DMS53 treated with DMSO at 0.1 percent for 48 hours (cell line): ENCODE measurements at regions not wholly inside any gene's neighbourhood (a gene's known extent, or its start where the extent isn't known, plus 50 kb on each side); places are given as distances from the start of the nearest gene placed in this dataset.
"Not testable (repeated sequence)": the region's sequence is repeated elsewhere in the genome, so short reads cannot be mapped to it uniquely, and the experiment has no call there.

Experiments used
- DNase-seq: peaks from one replicate; lab custom pipeline; 2025; ENCODE audit not compliant: unreplicated experiment; lab: John Stamatoyannopoulos, UW

DNA sequence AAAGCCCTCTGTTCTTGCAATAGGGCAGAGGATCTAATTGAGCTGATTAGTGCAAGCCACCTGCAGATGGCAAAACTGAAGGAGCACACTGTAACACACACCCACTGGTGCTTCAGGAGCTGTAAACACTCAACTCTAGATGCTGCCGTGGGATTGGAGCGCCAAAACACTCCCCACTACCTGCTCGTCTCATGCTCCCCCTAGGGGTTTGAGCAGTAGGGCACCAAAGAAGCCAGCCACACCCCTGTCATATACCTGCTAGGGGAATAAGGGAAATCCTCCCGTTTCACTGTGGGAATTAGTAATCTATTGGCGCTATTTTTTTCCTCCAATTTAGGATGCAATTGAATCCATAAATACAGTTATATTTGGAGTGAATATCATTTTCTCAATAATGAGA, 360.2 kb downstream of the GLUD2 start:
- no peak for DNase-seq

DNA sequence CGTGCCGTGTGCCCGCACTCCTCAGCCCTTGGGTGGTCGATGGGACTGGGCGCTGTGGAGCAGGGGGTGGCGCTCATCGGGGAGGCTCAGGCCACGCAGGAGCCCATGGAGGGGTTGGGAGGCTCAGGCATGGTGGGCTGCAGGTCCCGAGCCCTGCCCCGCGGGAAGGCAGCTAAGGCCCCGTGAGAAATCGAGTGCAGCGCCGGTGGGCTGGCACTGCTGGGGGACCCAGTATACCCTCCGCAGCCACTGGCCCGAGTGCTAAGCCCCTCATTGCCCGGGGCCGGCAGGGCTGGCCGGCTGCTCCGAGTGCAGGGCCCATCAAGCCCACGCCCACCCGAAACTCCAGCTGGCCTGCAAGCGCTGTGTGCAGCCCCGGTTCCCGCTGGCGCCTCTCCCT, 384.1 kb downstream of the GLUD2 start:
- not testable (repeated sequence) for DNase-seq

DNA sequence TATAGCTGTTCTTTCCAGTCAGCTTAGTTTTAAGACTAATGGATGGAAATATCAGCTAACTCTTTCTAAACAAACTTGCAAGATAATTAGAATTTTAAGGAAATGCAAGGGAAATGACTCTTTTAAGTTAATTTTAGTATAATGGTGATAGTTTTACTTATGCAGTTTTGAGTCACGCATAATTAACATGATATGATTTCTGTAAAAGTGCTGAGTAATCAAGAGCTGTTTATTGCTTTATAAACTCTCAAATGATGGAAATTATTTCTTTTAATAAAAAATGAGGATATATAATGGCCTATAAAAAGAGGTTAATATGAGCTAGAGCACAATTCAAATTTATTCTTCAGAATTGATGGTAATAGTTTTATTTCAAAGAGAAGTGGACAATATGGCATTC, 385.9 kb downstream of the GLUD2 start:
- DNase-seq, result no peak

DNA sequence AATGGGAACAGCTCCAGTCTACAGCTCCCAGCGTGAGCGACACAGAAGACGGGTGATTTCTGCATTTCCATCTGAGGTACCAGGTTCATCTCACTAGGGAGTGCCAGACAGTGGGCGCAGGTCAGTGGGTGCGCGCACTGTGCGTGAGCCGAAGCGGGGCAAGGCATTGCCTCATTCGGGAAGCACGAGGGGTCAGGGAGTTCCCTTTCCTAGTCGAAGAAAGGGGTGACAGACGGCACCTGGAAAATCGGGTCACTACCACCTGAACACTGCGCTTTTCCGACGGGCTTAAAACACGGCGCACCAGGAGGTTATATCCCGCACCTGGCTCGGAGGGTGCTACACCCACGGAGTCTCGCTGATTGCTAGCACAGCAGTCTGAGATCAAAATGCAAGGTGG, 390.3 kb downstream of the GLUD2 start:
- not testable (repeated sequence) for DNase-seq

DNA sequence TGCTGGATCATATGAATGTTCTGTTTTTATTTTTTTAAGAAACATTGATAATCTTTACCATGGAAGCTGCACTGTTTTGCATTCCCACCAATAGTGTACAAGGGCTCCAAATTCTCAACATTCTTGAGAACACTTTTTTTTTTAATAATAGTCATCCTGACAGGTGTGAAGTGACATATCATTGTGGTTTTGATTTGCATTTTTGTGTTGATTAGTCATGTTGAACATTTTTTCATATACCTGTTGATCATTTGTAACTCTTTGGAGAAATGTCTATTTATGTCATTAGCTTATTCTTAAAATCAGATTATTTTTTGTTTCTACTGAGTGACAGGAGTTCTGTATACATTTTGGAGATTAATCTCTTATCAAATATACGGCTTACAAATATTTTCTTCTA, 408.5 kb downstream of the GLUD2 start:
- no peak for DNase-seq

DNA sequence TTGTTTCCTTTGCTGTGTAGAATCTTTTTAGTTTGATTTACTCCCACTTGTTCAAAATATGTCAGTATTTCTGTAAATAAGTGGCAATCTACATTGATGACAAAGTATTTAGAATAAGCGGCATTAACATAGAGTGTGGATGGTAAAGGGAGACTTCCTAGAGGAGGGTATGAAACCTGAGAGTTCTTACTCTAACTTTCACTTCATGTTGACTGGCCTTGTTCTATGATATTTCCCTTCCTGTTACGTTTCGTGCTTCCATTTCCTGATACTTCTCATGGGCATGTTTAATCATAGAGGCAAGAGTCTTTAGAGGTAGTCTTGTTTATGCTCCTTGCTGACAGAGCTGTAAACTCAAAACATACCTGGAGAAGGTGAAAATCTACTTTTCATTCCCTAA, 408.9 kb downstream of the GLUD2 start:
- no peak for DNase-seq

DNA sequence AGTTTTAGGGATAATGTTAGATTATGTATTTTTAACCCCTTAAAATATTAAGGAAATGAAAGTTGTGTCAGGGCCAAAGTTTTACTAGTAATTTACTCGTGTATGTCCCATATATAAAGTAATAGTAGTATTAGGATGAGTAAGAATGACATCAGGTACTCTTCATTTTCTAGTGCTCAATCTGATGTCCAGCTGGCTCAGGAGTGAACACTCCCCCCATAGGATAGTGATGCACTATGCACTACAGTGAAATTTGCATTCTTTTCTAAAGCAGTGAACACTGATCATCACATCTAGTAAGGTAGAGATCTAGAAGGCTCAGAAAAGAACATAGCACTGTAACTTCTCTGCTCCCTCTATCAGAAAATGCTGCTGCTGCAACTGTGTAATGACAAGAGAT, 409.7 kb downstream of the GLUD2 start:
- DNase-seq, result no peak

DNA sequence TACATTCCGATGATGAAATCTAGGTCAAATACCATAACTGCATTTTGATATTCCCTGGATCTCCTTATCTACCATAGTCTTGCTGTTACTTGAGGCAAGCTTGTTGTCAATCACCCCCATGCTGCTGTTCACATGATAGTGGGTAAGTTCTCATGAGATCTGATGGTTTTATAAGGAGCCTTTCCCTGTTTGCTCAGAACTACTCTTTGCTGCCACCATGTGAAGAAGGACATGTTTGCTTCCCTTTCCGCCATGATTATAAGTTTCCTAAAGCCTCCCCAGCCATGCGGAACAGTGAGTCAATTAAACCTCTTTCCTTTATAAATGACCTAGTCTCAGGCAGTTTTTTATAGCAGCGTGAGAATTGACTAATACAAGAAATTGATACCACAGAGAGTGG, 432.0 kb downstream of the GLUD2 start:
- DNase-seq, result peak; percentile 8

DNA sequence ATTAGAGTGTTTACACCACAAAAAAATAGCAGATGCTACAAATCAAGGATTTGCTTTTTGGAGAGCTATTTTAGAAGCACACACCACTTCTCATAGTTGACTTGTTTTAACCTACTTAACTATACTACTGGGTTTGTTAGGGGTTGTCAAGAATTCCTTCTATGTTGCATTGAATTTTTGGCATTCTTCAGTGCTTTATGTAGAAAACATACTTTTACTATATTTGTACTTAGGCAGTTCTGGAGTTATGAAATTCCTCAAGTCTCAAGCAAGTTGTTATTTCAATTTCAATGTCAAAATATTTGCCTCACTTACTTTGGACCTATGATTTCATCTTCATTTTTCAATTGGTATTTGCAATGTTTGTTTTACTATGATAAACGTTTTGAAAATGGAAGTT, 449.6 kb downstream of the GLUD2 start:
- DNase-seq, result no peak

DNA sequence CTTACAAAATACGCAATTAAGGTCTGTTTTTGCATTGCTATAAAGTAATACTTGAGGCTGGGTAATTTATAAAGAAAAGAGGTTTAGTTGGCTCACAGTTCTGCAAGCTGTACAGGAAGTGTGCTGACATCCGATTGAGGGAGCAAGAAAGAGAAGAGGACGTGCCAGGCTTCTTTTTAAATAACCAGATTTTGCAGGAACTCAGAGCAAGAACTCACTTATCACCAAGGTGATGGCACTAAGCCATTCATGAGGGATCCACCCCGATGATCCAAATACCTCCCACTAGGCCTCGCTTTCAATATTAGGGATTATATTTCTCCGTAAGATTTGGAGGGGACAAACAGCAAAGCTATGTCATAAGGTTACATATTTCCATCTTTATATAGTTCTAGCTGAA, 456.7 kb downstream of the GLUD2 start:
- no peak for DNase-seq

DNA sequence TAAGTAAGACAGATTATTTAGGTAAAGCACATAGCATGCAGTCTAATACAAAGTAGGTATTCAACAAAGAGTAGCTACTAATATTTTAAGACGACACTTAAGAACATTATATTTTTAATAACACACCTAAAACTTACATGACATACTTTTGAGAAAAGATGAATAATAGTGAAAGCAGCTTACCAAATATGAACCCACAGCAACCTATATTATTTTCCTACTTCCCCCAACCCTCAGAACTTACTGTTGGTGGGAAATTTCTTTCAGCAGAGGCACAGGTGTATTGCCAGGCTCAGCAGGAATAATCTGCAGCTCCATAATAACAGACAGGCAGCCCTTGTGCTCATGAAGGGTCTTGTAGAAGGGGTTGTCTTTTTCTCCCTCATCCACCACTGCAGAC, 498.9 kb downstream of the GLUD2 start:
- no peak for DNase-seq

DNA sequence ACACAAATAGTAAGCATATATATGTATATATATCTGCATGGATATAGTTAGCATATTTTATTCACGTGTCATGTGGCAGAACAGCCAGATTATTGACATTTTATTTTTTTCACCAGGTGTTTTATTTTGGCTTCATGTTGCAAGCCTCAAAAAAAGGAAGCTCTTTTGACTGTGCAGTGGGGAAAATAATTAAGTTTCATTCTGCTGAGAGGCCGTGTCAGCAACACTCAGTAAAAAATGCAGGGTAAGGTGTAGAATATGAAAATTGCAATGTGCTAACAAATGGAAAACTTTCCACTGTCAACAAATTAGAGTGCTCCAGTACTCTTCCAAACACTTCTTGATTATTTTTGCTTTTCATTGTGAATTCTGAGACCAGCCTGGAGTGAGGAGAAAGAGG, 511.5 kb downstream of the GLUD2 start:
- DNase-seq, result no peak

DNA sequence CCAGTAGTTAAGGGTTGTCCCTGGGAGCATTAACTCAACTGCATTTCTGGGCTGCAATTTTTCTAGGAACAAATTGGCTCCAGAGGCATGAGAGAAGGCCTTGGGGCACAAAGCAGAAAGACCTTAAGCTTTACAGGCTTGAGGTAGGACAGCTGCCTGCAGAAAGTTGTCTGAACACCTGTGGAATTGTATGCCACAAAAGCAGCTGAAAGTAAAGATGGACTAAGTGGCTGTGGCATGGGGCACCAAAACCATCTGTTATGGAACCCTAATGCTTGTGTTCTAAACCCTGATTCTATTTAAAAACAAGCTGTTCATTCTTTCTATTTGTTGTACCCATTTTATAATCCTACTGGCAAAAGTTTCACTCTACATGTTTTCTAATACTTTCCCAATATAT, 515.2 kb downstream of the GLUD2 start:
- DNase-seq, result no peak

DNA sequence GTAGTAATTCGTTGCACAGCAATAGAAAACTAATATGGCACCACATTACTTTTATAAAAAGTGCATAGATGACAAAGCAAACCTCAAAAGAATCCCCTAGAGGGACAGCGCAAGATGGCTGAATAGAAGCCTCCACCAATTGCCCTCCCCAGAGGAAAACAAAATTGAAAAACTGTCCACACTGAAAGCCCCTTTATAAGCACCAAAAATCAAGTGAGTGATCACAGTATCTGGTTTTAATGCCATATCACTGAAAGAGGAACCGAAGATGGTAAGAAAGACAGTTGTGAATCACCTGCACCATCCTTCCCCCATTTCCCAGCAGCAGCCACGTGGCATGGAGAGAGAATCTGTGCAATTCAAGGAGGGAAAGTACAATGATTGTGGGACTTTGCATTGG, 522.2 kb downstream of the GLUD2 start:
- DNase-seq, result no peak

DNA sequence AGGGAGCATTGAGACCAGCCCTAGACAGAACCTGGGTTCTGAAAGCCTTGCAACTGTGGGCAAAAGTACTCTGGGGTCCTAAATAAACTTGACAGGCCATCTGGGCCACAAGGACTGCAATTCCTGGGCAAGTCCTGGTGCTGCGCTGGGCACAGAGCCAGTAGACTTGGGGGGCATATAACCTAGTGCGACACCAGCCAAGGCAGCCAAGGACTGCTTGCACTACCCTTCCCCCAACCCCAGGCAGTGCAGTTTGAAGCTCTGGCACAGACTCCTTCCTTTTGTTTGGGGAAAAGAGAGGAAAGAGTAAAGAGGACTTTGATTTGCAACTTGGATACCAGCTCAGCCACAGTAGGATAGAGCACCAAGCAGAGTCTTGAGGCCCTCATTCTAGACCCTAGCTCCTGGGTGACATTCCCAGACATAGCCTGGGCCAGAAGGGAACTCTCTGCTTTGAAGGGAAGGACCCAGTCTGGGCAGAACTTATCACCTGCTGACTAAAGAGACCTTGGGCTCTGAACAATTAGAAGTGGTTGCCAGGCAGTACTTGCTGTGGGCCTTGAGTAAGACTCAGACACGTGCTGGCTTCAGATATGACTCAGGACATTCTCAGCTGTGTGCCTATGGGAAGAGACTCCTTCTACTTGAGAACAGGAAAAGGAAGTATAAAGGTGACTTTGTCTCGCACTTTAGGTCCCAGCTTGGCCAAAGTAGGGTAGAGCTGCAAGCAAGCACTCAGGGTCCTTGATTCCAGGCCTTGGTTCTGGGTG, 522.8 kb downstream of the GLUD2 start:
- no peak for DNase-seq

DNA sequence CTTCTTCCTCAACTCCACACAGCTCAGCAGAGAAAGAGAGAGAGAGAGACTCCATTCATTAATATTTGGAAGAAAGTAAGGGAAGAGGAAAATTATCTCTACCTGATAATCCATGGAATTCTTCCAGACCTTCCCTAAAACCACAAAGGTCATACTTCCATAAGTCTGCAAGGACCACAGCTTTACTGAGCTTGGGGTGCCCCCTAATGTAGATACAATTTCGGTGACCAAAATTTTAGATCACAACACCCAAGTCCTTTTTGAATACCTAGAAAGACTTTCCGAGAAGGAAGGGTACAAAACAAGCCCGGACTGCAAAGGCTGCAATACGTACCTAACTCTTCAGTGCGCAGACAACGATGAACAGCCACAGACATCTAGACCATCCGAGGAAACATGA, 523.9 kb downstream of the GLUD2 start:
- DNase-seq, result no peak

DNA sequence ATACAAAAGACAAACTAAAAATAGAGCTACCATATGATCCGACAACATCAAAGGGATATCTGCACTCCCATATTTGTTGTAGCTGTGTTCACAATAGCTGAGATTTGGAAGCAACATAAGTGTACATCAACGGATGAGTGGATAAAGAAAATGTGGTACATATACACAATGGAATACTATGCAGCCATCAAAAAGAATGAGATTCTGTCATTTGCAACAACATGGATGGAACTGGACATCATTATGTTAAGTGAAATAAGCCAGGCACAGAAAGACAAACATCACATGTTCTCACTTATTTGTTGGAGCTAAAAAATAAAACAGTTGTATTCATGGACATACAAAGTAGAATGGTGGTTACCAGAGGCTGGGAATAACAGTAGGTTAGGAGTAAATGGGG, 527.0 kb downstream of the GLUD2 start:
- DNase-seq, result not testable (repeated sequence)

DNA sequence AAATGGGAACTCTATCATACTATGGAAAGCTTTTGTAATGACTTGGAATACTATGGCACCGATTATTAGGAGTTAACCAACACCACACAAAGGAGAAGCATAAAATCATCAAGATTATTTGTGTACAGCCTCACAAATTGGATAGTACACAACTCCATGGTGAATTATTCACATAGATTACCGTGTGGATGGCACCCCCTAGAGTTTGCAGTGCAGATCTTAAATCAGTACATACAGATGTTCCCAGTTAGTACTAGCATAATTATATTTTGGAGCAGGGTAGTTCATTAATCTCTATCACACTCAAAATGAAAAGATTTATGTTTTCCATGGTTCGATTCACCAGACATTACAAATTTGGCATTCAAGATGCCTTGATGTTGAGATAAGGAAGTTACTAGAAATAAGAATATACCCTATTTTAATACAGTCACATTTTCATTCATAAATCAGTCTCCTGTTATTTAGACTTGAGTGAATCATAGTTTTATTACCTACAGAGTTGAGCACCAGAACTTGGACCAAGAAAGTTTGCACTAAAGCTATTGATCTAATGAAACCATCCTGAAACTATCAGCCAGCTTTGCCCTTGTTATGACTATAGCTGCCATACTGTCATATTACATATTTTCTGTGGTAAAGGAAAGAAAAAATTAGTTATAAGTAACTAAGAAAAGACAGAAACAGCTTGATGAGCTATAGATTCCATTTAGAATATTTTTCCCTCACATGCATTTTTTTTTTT, 531.8 kb downstream of the GLUD2 start:
- DNase-seq, result peak; percentile 29

DNA sequence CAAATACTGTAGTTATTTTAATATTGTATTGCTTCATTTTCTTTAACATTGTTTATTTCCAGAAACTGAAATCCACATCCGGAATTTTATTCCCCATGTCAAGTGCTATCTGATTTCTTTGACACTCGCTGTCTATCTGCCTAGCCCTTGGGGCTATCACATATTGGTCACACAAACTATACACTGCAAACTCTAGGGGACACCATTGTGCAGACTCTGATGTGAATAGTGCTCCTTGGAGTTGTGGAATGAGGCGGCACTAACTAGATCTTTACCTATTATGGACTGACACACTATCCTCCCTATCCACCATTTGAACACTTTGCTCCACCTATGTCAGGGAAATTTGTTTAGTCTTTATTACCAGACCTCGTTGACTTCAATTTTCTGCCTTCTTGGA, 534.5 kb downstream of the GLUD2 start:
- DNase-seq, result peak; percentile 56

DNA sequence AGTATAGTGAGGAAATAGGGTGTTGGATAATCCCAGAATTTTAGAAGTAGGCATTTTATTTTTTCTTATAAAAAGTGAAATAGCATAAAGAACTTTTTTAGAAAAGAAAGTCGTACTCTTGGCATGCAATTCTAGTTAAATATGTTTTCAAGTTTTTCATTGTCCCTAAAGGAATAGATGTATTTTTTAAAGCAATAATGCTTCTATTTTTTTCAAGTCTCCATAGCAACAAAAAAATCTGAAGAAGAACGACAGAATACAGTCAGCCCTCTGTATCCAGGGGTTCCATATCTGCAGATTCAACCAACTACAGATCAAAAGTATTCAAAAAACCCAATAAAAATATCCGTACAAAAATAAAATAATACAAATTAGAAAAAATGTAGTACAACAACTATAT, 538.2 kb downstream of the GLUD2 start:
- no peak for DNase-seq

DNA sequence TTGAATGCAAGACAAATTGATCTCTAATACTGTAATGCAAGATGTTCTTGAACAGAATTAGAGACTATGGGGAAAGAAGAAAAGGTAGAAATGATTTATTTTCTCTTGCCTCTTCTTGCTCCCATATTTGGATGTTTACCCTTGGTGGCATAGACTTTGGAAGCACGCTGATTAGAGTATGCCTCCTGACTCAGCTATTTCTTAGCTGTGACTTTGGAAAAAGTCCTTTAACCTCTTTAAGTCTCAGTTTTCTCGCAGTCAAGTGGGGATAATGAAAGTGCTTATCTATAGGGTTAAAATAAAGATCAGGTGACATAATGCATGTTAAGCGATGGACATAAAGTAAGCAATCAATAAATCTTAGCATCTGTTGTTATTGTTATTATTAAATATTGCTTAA, 545.5 kb downstream of the GLUD2 start:
- no peak for DNase-seq

DNA sequence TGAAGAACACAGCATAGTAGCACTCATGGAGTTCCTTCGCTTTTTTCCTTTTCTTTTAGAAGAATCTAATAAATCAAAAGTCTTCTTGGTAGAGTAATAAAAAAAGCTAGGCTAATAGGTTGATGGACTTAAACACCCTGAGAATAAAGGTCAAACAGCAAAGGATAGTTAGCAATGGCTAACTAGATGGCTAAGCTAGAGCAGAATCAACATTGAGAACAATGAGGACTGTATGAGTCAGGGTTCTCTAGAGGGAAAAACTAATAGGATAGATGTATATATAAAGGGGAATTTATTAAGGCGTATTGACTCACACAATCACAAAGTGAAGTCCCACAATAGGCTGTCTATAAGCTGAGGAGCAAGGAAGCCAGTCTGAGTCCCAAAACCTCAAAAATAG, 550.9 kb downstream of the GLUD2 start:
- DNase-seq, result peak; percentile 73

DNA sequence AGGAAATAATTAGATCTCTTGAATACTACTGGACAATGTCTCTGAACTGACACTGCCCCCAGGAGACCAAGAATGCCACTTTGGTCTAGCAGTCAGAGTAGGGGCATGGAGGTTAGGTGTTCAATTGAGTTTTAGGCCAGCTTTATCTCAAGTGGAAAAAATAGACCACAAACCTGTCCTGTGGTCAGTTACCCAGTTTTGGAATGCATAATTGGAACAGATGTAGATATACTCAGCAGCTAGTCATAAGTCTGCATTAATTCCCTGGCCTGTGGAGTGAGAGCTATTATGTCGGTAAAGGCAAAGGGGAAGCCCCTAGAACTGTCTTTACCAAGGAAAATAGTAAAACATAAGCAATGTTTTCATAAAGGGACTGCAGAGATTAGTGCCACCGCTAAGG, 587.7 kb downstream of the GLUD2 start:
- DNase-seq, result no peak
